CD1c-positive myeloid dendritic cell (primary cell): ENCODE measurements at regions not wholly inside any gene's neighbourhood (a gene's known extent, or its start where the extent isn't known, plus 50 kb on each side); places are given as distances from the start of the nearest gene placed in this dataset.

ENCODE experiments used
- DNase-seq: peaks from one replicate; pipeline ENCODE4 v3.0.0-alpha.2; 2016; ENCODE audit errors: extremely low spot score

DNA sequence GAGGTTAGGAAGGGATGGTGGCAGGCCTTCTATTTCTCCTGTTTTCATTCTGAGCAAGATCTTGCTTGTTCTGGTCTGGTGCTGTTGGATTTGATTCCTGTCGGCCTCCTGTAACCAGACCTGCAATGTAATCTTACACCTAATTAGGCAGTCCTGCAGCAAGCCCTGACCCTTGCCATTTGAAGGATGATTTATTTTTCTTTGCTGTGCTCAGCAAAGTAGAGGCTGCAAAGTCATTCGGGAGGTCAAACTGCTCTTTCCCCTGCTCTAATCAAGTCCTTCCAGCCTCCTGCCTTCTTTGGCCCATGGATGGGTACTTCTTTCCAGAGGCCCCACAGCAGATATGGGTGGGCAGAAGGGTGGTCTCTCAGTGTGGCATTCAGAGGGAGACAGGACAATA lies 417.7 kb upstream of the USP24 start:
- DNase-seq = no peak

DNA sequence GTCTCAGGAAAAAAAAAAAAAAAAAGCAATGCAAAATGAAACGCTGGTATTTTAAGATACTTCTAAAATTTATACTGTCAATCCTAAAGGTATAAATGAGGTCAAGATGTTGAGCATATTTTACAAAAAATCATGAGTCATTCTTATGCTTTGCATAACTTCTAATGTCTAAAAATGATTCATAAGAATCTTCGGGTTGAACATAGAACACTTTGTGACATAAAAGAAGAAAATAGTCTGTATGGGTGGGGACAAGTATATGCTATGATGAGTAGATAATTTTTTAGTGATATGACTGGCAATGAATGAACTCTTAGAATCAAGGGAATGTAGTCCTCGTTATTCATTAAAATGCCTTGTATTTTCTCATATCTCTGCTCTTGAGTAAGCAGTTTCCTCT lies 416.9 kb upstream of the USP24 start:
- DNase-seq = no peak

DNA sequence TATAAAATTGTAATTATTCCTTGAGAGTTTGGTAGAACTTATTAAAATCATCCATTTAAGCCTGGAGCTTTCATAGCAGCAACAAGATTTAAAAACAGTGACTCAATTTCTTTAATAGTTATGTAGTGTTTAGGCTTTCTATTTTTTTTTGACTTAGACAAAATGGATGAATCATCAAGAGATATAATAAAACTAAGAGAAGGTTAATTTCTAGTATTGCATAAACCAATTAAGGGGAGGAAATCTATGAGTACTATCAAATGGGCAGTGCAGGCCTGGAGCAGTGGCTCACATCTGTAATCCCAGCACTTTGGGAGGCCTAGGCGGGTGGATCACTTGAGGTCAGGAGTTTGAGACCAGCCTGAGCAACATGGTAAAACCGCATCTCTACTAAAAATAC lies 416.3 kb upstream of the USP24 start:
- DNase-seq = no peak

DNA sequence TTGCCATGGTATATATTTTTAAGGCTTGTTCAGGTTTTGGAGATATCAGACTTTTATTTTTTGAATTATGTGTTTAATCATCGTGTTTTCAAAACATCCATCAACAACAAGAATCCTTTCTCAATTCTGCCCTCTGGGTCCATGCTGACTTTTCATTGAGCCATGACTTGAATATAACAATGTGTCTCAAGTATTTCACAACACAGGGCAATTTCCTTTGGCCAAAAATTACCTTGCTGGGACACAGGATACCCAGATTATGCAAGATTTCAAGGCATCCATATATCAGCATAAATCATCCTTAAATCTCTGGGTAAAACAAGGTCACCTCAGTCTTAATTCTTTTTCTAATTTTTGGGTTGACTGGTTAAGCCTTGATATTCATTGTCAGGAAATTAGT lies 411.2 kb upstream of the USP24 start:
- no peak for DNase-seq

DNA sequence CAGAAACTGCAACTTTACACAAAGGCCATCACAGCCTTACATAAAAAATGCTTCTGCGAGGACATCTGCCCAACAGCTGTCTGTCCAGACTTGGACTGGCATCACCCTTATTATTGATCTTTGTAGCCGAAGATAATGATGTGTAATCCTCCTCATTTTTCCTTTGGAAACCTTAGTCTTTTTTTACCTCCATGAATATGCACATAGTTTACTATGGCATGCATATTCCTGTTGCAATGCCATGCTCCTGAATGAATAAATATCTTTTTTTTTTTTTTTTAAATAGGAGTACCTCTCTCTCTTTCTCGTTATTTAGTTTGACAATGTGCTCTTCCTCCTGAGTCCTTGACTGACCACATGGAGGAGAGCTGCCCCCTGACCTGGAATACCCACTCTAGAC lies 409.6 kb upstream of the USP24 start:
- no peak for DNase-seq

DNA sequence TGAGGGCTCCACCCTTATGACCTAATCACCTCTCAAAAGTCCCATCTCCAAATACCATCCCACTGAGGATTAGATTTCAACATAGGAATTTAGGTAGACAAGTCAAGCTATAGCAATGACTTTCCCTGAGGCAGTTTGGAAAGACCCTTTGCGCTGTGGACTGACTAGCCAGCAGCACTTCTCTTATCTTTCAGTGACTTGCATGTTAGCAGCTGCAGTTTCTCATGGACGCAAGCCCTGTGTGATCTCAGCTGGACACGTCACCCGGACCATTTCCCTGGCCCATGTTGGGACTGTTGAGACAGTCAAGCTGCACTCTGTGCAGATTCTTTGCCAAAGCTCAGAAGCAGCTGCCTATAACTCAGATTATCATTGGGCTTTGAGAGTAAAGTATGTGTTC lies 408.1 kb upstream of the USP24 start:
- DNase-seq = no peak

DNA sequence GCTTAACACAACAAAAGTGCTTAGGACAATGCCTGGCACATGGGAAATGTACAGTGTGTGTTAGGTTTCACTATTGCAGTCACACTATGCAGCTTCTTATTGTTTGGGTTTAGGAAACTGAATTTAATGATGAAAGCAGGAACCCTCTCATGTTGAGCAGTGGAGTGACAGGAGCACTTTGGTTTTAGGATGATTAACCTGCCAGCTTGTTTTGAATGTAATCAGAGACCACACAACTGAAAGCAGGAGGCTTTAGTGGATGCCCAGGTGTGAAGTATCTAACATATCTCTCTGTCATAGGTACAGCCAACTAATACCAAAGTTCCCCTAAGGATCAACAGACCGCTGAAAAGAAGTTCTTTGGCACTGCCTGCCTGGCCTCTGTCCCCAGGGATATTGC lies 406.9 kb upstream of the USP24 start:
- no peak for DNase-seq

DNA sequence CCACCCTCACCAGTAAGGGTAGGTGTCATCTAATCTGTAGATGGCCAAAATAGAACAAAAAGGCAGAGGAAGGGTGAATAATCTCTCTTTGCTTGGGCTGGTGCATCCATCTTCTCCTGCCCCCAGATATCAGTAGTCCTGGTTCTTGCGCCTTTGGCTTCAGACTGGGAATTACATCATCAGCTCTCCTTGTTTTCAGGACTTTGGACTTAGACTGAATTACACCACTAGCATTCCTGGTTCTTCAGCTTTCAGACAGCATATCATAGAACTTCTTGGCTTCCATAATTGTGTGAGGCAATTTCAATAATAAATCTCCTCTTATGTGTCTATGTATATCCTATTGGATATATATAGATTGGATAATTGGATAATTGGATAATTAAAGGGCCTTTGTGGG lies 403.0 kb upstream of the USP24 start:
- DNase-seq = no peak

DNA sequence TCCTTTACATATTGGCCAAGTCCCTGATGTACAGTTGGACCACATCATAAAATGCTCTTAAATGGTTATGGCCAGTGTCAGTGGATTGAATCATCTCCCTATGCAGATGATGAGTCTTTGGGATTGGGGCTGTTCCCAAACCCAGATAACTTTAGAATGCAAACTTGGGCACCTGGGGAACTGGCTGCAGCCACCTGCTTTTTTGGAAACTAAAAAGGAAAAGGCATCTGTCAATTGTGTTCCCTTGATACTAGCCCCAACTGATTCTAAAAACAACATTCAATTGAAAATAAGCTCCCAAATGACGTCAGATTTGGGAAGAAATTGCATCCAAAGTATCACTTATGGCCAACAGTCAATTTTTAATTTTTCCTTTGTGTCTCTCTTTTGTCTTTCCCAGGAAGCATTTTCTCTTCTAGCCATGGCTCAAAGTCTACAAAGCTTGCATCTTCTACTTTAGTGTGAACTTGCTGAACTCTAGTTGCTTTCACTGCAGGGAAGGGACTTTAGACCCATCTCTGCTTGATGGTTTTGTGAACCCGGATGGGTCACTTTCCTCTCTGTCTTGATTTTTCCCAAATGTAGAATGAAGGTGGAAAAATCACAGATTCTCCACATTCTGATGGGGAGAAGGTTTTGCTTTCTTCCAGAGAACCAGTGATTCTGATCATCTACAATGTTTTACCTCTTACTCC lies 402.3 kb upstream of the USP24 start:
- no peak for DNase-seq

DNA sequence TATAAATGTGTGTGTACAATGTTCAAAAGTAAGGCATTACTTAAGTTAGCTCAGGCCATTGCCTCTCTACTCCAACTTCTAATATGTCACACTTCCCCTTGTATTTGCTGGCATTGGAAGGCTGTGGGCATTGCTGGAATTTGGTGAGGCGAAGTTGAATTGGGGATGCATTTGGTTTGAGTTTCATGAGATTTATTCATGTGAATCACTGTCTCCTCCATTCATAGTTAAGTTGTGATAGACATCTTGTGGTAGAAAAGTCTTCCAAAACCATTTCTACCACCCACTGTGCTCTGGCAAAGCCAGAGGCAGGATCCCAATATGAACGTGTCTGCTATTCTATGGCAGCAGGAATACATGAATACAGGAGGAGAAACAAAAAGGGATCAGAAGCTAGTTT lies 397.8 kb upstream of the USP24 start:
- no peak for DNase-seq

DNA sequence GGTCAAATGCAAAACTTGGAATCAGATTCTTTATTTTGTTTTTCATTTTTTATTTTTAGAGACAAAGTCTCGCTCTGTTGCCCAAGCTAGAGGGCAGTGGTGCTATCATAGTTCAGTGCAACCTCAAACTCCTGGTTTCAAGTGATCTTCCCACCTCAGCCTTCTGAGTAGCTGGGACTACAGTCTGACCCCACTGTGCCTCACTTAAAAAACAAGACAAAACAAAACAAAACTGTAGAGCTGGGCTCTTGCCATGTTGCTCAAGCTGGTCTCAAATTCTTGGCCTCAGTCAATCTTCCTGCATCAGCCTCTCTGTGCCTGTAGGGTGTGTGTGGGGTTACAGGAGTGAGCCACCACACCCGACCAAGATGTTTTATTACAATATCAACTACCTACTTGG lies 396.0 kb upstream of the USP24 start:
- DNase-seq = no peak

DNA sequence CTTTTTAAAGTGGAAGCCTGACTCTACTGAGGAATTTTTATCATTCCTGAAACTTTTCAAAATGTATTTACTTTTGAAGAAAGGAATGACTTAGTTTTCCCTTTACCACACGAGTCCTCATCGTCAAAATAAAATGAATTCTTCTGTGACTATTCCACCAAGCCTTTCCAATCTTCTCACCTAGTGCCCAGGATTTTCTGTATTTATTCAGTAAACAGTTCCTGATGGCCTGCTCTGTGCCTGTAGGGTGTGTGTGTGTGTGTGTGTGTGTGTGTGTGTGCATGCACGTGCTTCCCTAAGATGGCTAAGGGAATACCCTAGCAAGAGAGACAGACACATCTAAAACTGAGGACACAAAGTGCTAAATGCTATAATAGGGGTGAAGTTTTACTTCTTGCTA lies 395.0 kb upstream of the USP24 start:
- DNase-seq = no peak

DNA sequence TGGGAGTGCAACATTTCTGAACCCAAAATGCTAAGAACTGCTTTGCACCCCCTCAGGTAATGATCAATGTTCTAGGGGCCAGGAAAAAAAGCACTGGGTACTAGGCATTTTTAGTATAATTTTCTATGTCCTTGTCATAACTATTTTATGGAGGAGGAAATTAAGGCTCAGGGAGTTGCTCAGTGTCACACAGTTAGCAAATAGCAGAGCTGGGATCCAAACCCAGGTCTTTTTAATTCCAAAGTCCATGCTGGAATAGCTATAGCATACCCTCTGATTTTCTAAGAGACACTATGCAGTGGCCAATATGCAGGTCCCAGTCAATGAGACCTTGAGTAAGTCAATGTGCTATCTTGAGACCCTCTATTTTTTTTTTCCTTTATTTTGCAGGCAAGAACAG lies 394.5 kb upstream of the USP24 start:
- no peak for DNase-seq

DNA sequence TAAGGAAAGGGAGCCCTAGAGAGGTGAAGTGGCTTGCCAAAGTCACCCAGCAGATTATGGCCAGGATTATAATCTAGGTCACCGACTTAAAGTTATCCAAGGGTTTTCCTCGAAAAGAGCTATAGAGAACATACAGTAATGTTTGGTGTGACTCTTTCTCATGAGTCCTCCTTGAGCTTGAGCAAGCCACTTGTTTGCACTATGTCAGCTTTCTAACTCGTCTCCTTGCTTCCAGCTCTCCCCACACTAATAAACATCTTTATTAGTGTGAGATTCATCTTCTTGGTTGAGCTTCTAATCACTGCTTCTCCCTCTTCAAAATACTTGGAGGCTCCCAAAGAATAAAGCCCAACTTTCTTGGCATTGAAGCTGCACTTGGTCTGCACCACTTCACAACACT lies 390.0 kb upstream of the USP24 start:
- DNase-seq = no peak

DNA sequence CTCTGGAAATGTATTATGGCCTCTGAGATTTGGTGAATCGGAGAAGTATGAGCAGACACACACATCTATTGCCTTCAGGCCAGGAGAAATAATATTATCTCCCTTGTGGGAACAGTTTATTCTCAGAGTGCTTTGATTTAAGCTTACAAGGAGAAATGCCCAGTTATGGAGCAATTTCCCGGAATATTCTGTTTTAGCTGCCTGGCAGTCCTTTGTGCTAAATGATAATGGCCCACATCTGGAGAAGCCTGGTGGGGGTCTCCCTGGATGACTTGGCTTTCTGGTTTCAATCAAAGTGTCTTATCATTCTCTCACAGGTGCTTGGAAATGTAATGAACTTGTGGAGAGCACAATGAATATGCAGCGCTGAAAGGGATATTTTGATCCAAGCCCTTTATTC lies 389.6 kb upstream of the USP24 start:
- DNase-seq = no peak

DNA sequence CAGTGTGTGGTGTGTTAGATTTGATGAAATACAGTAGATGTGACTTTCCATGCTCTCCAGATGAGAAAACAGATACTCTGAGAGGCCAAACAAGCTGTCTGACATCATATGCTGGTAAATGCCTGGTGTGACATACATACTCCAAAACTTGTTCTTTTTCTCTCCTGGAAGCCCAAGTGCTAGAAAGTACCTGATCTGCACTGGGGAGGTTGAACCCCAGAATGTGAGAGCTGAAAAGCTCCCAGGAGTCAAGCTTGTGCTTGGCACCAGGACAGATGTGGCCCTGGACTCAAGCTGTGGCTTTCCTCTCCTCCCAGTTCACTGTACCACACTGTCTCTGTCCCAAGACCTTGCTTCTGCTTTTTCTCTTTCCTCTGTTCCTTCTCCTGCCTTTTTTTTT lies 389.0 kb upstream of the USP24 start:
- no peak for DNase-seq

DNA sequence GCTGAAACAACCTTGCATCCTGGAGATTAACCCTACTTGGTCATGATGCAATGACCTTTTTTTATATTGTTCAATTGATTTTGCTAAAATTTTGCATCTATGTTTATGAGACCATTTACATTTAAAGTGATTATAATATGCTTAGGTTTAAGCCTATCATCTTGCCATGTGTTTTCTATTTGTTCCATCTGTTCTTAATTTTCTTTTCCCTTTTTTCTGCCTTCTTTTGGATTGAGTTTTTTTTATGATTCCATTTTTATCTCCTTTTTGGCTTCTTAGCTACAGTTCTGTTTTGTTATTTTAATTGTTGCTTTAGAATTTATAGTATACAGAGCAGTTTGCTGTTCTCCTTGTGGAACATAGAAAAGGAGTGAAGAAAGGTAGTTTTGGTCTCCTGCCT lies 385.1 kb upstream of the USP24 start:
- no peak for DNase-seq

DNA sequence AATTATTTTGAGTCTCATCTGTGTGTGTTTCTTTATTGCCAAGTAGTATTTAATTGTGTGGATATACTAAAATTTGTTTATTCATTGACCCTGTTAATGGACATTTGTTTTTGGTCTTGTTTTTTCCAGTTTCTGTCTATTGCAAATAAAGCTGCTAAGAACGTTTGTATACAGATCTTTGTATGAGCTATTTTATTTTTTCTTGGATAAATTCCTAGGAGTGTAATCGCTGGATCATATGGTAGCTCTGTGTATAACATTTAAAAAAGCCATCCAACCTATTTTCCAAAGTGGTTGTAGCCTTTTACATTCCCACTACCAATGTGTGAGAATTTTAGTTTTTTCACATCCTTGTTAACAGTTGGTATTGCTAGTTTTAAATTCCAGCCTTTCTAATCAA lies 382.7 kb upstream of the USP24 start:
- no peak for DNase-seq

DNA sequence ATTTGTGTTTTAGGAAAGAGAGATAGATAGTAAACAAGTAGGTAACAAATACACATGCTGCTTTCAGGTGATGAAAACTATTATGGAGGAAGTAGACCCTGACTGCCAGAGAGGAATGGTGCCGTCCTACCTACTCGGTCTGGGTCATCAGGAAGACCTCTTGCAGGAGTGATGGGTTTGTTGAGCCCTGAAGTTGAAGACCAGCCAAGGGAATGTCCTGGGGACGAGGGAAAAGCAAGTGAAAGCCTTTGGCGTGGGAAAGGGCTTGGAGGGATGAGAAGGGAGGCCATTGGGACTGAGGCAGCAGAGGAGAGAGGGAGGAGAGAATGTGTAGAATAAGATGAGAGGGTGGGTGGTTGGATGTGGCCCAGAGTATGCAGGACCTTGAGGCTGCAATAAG lies 379.5 kb upstream of the USP24 start:
- no peak for DNase-seq

DNA sequence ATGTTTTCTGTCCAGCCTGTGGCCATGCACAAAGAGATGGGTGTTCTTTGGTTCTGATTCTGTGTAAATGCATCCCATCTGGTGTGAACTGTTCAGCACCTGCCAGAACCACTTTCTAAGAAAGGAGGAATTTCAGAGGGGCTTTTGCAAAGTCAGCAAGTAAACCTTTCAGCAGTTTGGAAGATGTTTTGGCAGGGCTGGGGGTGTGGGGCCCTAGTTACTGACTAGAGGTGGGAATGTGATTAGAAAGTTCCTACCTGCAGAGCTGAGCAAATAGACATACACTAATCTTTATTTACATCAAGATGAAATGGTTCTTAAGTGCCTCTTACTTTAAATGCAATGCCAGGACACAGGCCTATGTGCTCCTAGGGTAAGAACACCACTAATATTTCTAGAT lies 378.1 kb upstream of the USP24 start:
- DNase-seq = no peak

DNA sequence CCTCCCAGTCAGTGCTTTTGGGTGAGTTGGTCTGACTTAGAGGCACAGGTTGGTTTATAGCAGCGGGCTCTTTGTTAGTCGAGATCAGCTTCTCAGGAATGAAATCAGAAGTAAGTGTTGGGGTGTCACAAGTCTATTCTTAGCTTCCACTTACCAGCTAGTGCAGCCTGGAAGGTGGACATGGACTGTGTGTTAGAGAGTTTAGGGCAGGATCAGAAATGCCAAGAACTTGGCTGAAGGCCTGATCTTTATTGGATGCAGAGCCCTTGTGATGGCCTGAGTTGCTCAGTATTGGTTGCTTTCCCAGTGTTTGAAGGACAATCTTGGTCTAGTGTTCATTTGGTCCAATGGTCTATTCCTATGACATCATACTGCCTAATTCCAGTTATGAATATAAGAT lies 377.0 kb upstream of the USP24 start:
- DNase-seq = no peak

DNA sequence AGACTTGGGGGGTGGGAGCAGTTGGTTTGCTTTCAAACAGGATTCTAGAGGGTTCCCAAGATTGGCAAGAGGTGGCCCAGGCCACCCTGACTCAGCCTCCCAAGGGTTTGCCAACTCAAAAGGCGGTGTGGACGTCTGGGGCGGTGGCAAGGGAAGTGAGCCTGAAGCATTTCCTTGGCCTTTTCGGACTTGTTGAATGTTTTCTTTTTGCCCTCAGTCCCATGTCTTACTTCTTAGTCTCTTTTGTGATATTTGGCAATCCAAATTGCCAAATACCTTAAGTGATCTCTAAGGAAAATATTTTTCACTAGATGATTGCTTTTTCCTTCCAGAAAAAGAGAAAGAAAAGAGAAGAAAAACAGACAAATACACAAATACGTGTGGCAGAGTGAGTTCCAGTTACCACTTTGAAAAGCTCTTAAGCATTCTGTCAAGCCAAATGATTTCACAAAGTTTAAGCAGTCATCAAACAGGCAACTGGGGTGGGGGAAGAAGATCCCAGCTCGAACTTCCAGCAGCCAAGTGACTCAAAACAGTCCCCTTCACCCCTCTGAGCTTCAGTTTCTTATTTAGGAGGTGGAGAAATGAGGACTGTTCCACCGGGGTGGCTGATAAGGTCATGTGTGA lies 374.6 kb upstream of the USP24 start:
- DNase-seq = no peak

DNA sequence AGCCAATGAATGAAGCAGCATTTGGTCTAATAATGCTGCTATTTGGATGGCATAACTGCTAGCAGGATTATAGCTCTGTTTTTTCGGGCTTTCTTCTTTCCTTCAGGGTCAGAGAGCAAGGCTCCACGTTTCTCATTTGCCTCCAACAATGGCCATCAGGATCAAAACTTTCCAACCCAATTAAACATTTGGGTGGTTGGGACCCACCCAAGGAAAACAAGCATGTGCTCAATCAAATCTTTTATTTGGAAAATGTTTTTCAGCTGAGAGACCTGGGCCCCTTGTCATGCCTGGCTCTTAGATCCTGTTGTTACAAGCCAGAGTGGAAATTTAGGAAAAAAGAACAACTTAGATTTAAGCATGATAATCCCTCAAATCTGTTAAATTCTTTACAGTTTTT lies 373.1 kb upstream of the USP24 start:
- no peak for DNase-seq

DNA sequence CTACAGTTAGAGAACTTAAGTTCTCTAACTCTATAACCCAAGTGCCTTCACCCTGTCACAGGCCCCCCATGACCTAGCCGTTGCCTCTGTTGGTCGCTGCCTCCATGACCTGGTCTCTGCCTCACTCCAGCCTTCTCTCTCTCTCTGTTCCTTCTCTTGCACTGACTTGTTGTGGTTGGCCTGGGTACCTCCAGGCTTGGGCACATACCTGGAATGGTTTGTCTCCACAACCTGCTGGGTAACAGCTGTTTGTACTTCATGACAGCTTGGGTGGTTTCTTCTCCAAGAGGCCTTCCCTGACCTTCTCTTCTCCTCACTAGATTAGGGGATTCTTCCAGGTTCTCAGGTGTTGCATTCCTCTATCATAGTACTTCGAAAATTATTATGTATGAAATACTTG lies 371.6 kb upstream of the USP24 start:
- no peak for DNase-seq
